ENCODE measurements at regions not wholly inside any gene's neighbourhood (a gene's known extent, or its start where the extent isn't known, plus 50 kb on each side); places are given as distances from the start of the nearest gene placed in this dataset.

GRCh38 chr7:31445686-31446355, 68.1 kb upstream of the ITPRID1 start:
- TF ChIP-seq CTCF (conservative IDR thresholded peaks at IDR 0.05 in 1 of 2, IDR thresholded peaks at IDR 0.05 in 1 of 2; ENCODE audit: extremely low read depth in 1 of 2, insufficient read depth in 1 of 2, low read depth in 1 of 2, low read length in 2 of 2) (no peak), EZH2 (IDR thresholded peaks at IDR 0.05; ENCODE audit: borderline replicate concordance, low read length) (no peak)

Measured in mammary epithelial cell (primary cell).